ENCODE measurements at regions not wholly inside any gene's neighbourhood (a gene's known extent, or its start where the extent isn't known, plus 50 kb on each side); places are given as distances from the start of the nearest gene placed in this dataset.
"Not testable (repeated sequence)": the region's sequence is repeated elsewhere in the genome, so short reads cannot be mapped to it uniquely, and the experiment has no call there.

DNA sequence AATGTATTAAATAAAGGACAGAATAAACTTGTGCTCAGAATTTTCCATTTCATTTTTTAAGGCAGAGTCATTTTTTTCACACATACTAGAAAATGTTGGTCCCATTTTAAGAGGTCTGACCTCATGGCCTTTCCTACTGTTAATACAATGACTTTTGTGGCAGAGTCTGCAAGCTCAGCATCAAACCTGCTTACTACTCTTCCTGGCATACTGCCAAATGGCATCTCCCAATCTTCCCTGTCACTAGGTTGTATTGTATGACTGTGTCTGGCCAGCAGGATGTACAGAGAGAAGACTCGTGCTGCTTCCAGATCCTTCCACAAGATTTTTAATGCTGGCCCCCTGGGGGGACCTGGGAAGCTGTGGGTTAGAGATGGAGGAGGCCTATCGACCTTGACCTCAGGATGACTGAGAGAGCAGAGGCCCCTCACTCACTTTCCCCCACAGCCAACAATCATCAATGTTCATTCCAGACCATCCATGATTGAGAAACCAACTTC lies 64.7 kb downstream of the BARX1 start:
- no peak for DNase-seq
- H4K20me1 ChIP-seq (ENCODE audit: insufficient read depth) = no peaks in the 10 kb centered on the region
- no peaks in the 10 kb centered on the region for H3K4me1 ChIP-seq (replicated peaks; ENCODE audit: insufficient read depth)
- H3K4me2 ChIP-seq = no peak overlapping the region
- ChIA-PET CTCF (no interaction called here), POLR2A (ENCODE audit: unreplicated experiment) (no interaction called here)
- no peaks in the 10 kb centered on the region for H3K9me3 ChIP-seq (ENCODE audit: insufficient read depth, low read depth)
- no peak overlapping the region for H2AFZ ChIP-seq
- H3K79me2 ChIP-seq (ENCODE audit: low read depth) = no peaks in the 10 kb centered on the region
- H3K9me2 ChIP-seq (ENCODE audit: insufficient read depth) = no peaks in the 10 kb centered on the region
- H3K27me3 ChIP-seq (ENCODE audit: insufficient read depth, low read depth) = peaks cover 76% of the 10 kb centered on the region
- no peaks in the 10 kb centered on the region for H3K36me3 ChIP-seq (ENCODE audit: low read depth)
- no peak overlapping the region for H3K4me3 ChIP-seq
- intact Hi-C loops (cut with micrococcal nuclease; ENCODE audit: unreplicated experiment) = no loop called here
- no peak overlapping the region for H3K27ac ChIP-seq
- H3F3A ChIP-seq (ENCODE audit: insufficient read depth, low read depth) = no peaks in the 10 kb centered on the region
- no peak for TF ChIP-seq EZH2 (IDR thresholded peaks at IDR 0.05; ENCODE audit: low read depth)
- TF ChIP-seq, protein P1, sequence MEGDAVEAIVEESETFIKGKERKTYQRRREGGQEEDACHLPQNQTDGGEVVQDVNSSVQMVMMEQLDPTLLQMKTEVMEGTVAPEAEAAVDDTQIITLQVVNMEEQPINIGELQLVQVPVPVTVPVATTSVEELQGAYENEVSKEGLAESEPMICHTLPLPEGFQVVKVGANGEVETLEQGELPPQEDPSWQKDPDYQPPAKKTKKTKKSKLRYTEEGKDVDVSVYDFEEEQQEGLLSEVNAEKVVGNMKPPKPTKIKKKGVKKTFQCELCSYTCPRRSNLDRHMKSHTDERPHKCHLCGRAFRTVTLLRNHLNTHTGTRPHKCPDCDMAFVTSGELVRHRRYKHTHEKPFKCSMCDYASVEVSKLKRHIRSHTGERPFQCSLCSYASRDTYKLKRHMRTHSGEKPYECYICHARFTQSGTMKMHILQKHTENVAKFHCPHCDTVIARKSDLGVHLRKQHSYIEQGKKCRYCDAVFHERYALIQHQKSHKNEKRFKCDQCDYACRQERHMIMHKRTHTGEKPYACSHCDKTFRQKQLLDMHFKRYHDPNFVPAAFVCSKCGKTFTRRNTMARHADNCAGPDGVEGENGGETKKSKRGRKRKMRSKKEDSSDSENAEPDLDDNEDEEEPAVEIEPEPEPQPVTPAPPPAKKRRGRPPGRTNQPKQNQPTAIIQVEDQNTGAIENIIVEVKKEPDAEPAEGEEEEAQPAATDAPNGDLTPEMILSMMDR (conservative IDR thresholded peaks at IDR 0.05) = no peak
- BruUV-seq (replicated peaks) = no TSS peak

DNA sequence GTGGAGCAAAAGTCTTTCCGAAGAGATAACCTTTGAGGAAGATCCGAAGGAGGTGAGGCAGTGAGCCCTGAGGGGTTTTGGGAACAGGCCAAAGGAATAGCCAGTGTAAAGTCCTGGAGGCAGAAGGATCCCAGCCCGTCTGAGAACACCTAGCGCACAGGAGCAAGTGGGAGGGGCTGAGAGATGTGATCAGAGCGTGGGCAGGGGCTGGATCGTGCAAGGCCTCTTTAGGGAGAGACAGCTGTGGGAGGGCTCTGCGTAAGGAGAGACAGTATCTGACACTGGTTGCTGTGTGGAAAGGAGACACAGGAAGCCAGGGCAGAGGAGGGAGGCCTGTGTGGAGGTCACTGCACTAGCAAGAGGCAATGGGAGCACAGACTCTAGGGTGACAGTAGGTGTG lies 68.2 kb downstream of the BARX1 start:
- H3K79me2 ChIP-seq (ENCODE audit: low read depth) = no peaks in the 10 kb centered on the region
- intact Hi-C loops (cut with micrococcal nuclease; ENCODE audit: unreplicated experiment) = no loop called here
- no peaks in the 10 kb centered on the region for H3K36me3 ChIP-seq (ENCODE audit: low read depth)
- peaks cover 44% of the 10 kb centered on the region for H3K27me3 ChIP-seq (ENCODE audit: insufficient read depth, low read depth)
- H3K9me3 ChIP-seq (ENCODE audit: insufficient read depth, low read depth) = no peaks in the 10 kb centered on the region
- H3K4me1 ChIP-seq (replicated peaks; ENCODE audit: insufficient read depth) = no peaks in the 10 kb centered on the region
- CTCF ChIA-PET = no interaction called here
- no peaks in the 10 kb centered on the region for H3F3A ChIP-seq (ENCODE audit: insufficient read depth, low read depth)
- no peaks in the 10 kb centered on the region for H3K9me2 ChIP-seq (ENCODE audit: insufficient read depth)
- H3K4me2 ChIP-seq = no peak overlapping the region
- no peak overlapping the region for H3K27ac ChIP-seq
- no peak overlapping the region for H2AFZ ChIP-seq
- DNase-seq = no peak
- TF ChIP-seq, protein P1 (conservative IDR thresholded peaks at IDR 0.05) = no peak
- no peak for TF ChIP-seq EZH2 (IDR thresholded peaks at IDR 0.05; ENCODE audit: low read depth)
- POLR2A ChIA-PET (ENCODE audit: unreplicated experiment) = no interaction called here
- H4K20me1 ChIP-seq (ENCODE audit: insufficient read depth) = no peaks in the 10 kb centered on the region
- BruUV-seq (replicated peaks) = no TSS peak
- no peak overlapping the region for H3K4me3 ChIP-seq

DNA sequence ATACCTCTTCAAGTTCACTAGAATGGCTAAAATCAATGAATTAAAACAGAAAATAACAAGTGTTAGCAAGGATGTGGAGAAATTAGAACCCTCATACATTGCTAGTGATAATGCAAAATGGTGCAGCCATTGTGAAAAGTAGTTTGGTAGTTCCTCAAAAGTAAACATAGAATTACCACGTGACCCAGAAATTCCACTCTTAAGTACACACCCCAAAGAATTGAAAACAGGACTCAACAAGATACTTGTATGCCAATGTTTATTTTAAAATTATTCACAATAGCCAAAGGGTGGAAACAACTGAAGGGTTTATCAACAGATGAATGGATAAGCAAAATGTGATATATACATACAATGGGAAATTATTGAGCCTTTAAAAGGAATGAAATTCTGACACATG lies 70.3 kb downstream of the BARX1 start:
- DNase-seq = no peak
- H3K36me3 ChIP-seq (ENCODE audit: low read depth) = no peaks in the 10 kb centered on the region
- no peaks in the 10 kb centered on the region for H3K9me2 ChIP-seq (ENCODE audit: insufficient read depth)
- peaks cover 33% of the 10 kb centered on the region for H3K27me3 ChIP-seq (ENCODE audit: insufficient read depth, low read depth)
- no peak overlapping the region for H3K4me2 ChIP-seq
- H3K4me1 ChIP-seq (replicated peaks; ENCODE audit: insufficient read depth) = no peaks in the 10 kb centered on the region
- no peaks in the 10 kb centered on the region for H4K20me1 ChIP-seq (ENCODE audit: insufficient read depth)
- no peaks in the 10 kb centered on the region for H3F3A ChIP-seq (ENCODE audit: insufficient read depth, low read depth)
- intact Hi-C loops (cut with micrococcal nuclease; ENCODE audit: unreplicated experiment) = no loop called here
- TF ChIP-seq EZH2 (IDR thresholded peaks at IDR 0.05; ENCODE audit: low read depth) = no peak
- TF ChIP-seq, protein P1 (conservative IDR thresholded peaks at IDR 0.05) = no peak
- BruUV-seq (replicated peaks) = no TSS peak
- POLR2A ChIA-PET (ENCODE audit: unreplicated experiment) = no interaction called here
- H3K27ac ChIP-seq = no peak overlapping the region
- H2AFZ ChIP-seq = no peak overlapping the region
- no peaks in the 10 kb centered on the region for H3K79me2 ChIP-seq (ENCODE audit: low read depth)
- H3K4me3 ChIP-seq = no peak overlapping the region
- CTCF ChIA-PET = no interaction called here
- no peaks in the 10 kb centered on the region for H3K9me3 ChIP-seq (ENCODE audit: insufficient read depth, low read depth)

DNA sequence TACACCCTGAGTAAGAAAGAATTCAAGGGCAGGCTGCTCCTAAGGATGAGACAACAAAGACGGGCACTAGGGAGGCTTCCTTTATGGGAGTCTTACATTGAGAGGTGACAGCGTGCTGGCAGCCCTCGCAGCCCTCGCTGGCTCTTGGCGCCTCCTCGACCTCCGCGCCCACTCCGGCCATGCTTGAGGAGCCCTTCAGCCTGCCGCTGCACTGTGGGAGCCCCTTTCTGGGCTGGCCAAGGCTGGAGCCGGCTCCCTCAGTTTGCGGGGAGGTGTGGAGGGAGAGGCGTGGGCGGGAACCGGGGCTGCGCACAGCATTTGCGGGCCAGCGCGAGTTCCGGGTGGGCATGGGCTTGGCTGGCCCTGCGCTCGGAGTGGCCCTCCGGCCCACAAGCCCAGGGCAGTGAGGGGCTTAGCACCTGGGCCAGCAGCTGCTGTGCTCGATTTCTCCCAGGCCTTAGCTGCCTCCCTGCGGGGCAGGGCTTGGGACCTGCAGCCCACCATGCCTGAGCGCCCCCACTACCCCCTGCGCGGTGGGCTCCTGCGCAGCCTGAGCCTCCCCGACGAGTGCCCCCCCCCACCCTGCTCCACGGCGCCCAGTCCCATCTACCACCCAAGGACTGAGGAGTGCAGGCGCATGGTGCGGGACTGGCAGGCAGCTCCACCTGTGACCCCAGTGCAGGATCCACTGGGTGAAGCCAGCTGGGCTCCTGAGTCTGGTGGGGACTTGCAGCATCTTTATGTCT lies 75.3 kb downstream of the BARX1 start:
- intact Hi-C loops (cut with micrococcal nuclease; ENCODE audit: unreplicated experiment) = not testable (repeated sequence)

More for the DNA sequence above, 75.3 kb downstream of the BARX1 start:
- H3K4me1 ChIP-seq (replicated peaks; ENCODE audit: insufficient read depth); H3K79me2 ChIP-seq (ENCODE audit: low read depth); BruUV-seq (replicated peaks); H3K27me3 ChIP-seq (ENCODE audit: insufficient read depth, low read depth); H4K20me1 ChIP-seq (ENCODE audit: insufficient read depth); H3K4me3 ChIP-seq; CTCF ChIA-PET; H3K27ac ChIP-seq; POLR2A ChIA-PET (ENCODE audit: unreplicated experiment); H3K4me2 ChIP-seq; DNase-seq; H3K36me3 ChIP-seq (ENCODE audit: low read depth); H3K9me2 ChIP-seq (ENCODE audit: insufficient read depth); H3K9me3 ChIP-seq (ENCODE audit: insufficient read depth, low read depth); H2AFZ ChIP-seq; H3F3A ChIP-seq (ENCODE audit: insufficient read depth, low read depth): not testable (repeated sequence)
